ENCODE measurements at regions not wholly inside any gene's neighbourhood (a gene's known extent, or its start where the extent isn't known, plus 50 kb on each side); places are given as distances from the start of the nearest gene placed in this dataset.

- H3K4me1 ChIP-seq (ENCODE audit: control insufficient read depth, insufficient read depth, low read length), result no peaks in the 10 kb centered on the region
- no peaks in the 10 kb centered on the region for H3K27me3 ChIP-seq (ENCODE audit: control insufficient read depth, insufficient read depth, low read length)
- H3K4me3 ChIP-seq (ENCODE audit: low read depth, low read length), result no peak overlapping the region
- no peak overlapping the region for H3K27ac ChIP-seq (ENCODE audit: low read depth, low read length)
- no peaks in the 10 kb centered on the region for H3K9me3 ChIP-seq (ENCODE audit: control insufficient read depth, insufficient read depth, low read depth, low read length)
- no peak overlapping the region for H3K9ac ChIP-seq (ENCODE audit: low read length)
- H3K36me3 ChIP-seq (ENCODE audit: control insufficient read depth, insufficient read depth, low read length), result no peaks in the 10 kb centered on the region
Measured at GRCh38 chr2:144675331-144675730, 155.4 kb upstream of the ZEB2 start.

- Histone ChIP-seq H3K27ac (ENCODE audit: low read depth, low read length) (no peak overlapping the region), H3K4me3 (ENCODE audit: low read depth, low read length) (no peak overlapping the region), H3K36me3 (ENCODE audit: control insufficient read depth, insufficient read depth, low read length) (no peaks in the 10 kb centered on the region), H3K9ac (ENCODE audit: low read length) (no peak overlapping the region), H3K4me1 (ENCODE audit: control insufficient read depth, insufficient read depth, low read length) (no peaks in the 10 kb centered on the region), H3K9me3 (ENCODE audit: control insufficient read depth, insufficient read depth, low read depth, low read length) (no peaks in the 10 kb centered on the region), H3K27me3 (ENCODE audit: control insufficient read depth, insufficient read depth, low read length) (no peaks in the 10 kb centered on the region)
Measured at GRCh38 chr2:144674071-144674470, 154.2 kb upstream of the ZEB2 start.

GRCh38 chr2:144673456-144673855, 153.5 kb upstream of the ZEB2 start:
- Histone ChIP-seq H3K27me3 (ENCODE audit: control insufficient read depth, insufficient read depth, low read length) (no peaks in the 10 kb centered on the region), H3K36me3 (ENCODE audit: control insufficient read depth, insufficient read depth, low read length) (no peaks in the 10 kb centered on the region), H3K9me3 (ENCODE audit: control insufficient read depth, insufficient read depth, low read depth, low read length) (no peaks in the 10 kb centered on the region), H3K27ac (ENCODE audit: low read depth, low read length) (no peak overlapping the region), H3K4me1 (ENCODE audit: control insufficient read depth, insufficient read depth, low read length) (no peaks in the 10 kb centered on the region), H3K9ac (ENCODE audit: low read length) (no peak overlapping the region), H3K4me3 (ENCODE audit: low read depth, low read length) (no peak overlapping the region)

- Histone ChIP-seq H3K27me3 (ENCODE audit: control insufficient read depth, insufficient read depth, low read length) (no peaks in the 10 kb centered on the region), H3K9me3 (ENCODE audit: control insufficient read depth, insufficient read depth, low read depth, low read length) (no peaks in the 10 kb centered on the region), H3K36me3 (ENCODE audit: control insufficient read depth, insufficient read depth, low read length) (no peaks in the 10 kb centered on the region), H3K4me3 (ENCODE audit: low read depth, low read length) (no peak overlapping the region), H3K9ac (ENCODE audit: low read length) (no peak overlapping the region), H3K4me1 (ENCODE audit: control insufficient read depth, insufficient read depth, low read length) (no peaks in the 10 kb centered on the region), H3K27ac (ENCODE audit: low read depth, low read length) (no peak overlapping the region)
Measured at GRCh38 chr2:144671695-144672455, 152.0 kb upstream of the ZEB2 start.

GRCh38 chr2:144670738-144671137, 150.8 kb upstream of the ZEB2 start:
- Histone ChIP-seq H3K4me1 (ENCODE audit: control insufficient read depth, insufficient read depth, low read length) (no peaks in the 10 kb centered on the region), H3K9ac (ENCODE audit: low read length) (no peak overlapping the region), H3K4me3 (ENCODE audit: low read depth, low read length) (no peak overlapping the region)

GRCh38 chr2:144670080-144670479, 150.2 kb upstream of the ZEB2 start:
- H3K4me3 ChIP-seq (ENCODE audit: low read depth, low read length), result no peak overlapping the region
- no peaks in the 10 kb centered on the region for H3K27me3 ChIP-seq (ENCODE audit: control insufficient read depth, insufficient read depth, low read length)
- H3K36me3 ChIP-seq (ENCODE audit: control insufficient read depth, insufficient read depth, low read length), result no peaks in the 10 kb centered on the region
- no peak overlapping the region for H3K9ac ChIP-seq (ENCODE audit: low read length)
- no peak overlapping the region for H3K27ac ChIP-seq (ENCODE audit: low read depth, low read length)
- H3K9me3 ChIP-seq (ENCODE audit: control insufficient read depth, insufficient read depth, low read depth, low read length), result no peaks in the 10 kb centered on the region
- H3K4me1 ChIP-seq (ENCODE audit: control insufficient read depth, insufficient read depth, low read length), result no peaks in the 10 kb centered on the region

More at GRCh38 chr2:144670738-144671137, 150.8 kb upstream of the ZEB2 start:
- no peak overlapping the region for H3K27ac ChIP-seq (ENCODE audit: low read depth, low read length)
- H3K9me3 ChIP-seq (ENCODE audit: control insufficient read depth, insufficient read depth, low read depth, low read length), result no peaks in the 10 kb centered on the region
- no peaks in the 10 kb centered on the region for H3K36me3 ChIP-seq (ENCODE audit: control insufficient read depth, insufficient read depth, low read length)
- no peaks in the 10 kb centered on the region for H3K27me3 ChIP-seq (ENCODE audit: control insufficient read depth, insufficient read depth, low read length)

- no peak overlapping the region for H3K4me3 ChIP-seq (ENCODE audit: low read depth, low read length)
- H3K9me3 ChIP-seq (ENCODE audit: control insufficient read depth, insufficient read depth, low read depth, low read length), result no peaks in the 10 kb centered on the region
- H3K9ac ChIP-seq (ENCODE audit: low read length), result no peak overlapping the region
- no peak overlapping the region for H3K27ac ChIP-seq (ENCODE audit: low read depth, low read length)
- no peaks in the 10 kb centered on the region for H3K27me3 ChIP-seq (ENCODE audit: control insufficient read depth, insufficient read depth, low read length)
- no peaks in the 10 kb centered on the region for H3K36me3 ChIP-seq (ENCODE audit: control insufficient read depth, insufficient read depth, low read length)
- peaks cover 4% of the 10 kb centered on the region; the same call in 1 of the 2 replicates for H3K4me1 ChIP-seq (ENCODE audit: control insufficient read depth, insufficient read depth, low read length)
Measured at GRCh38 chr2:144669196-144669987, 149.5 kb upstream of the ZEB2 start.

- no peaks in the 10 kb centered on the region for H3K36me3 ChIP-seq (ENCODE audit: control insufficient read depth, insufficient read depth, low read length)
- no peak overlapping the region for H3K27ac ChIP-seq (ENCODE audit: low read depth, low read length)
- no peaks in the 10 kb centered on the region for H3K9me3 ChIP-seq (ENCODE audit: control insufficient read depth, insufficient read depth, low read depth, low read length)
- H3K4me1 ChIP-seq (ENCODE audit: control insufficient read depth, insufficient read depth, low read length), result peaks cover 4% of the 10 kb centered on the region; the same call in 1 of the 2 replicates
- no peak overlapping the region for H3K4me3 ChIP-seq (ENCODE audit: low read depth, low read length)
- no peak overlapping the region for H3K9ac ChIP-seq (ENCODE audit: low read length)
- no peaks in the 10 kb centered on the region for H3K27me3 ChIP-seq (ENCODE audit: control insufficient read depth, insufficient read depth, low read length)
Measured at GRCh38 chr2:144668493-144669110, 148.7 kb upstream of the ZEB2 start.

- Histone ChIP-seq H3K9ac (ENCODE audit: low read length) (no peak overlapping the region), H3K36me3 (ENCODE audit: control insufficient read depth, insufficient read depth, low read length) (no peaks in the 10 kb centered on the region), H3K4me3 (ENCODE audit: low read depth, low read length) (no peak overlapping the region), H3K27me3 (ENCODE audit: control insufficient read depth, insufficient read depth, low read length) (no peaks in the 10 kb centered on the region), H3K4me1 (ENCODE audit: control insufficient read depth, insufficient read depth, low read length) (peaks cover 4% of the 10 kb centered on the region; the same call in 1 of the 2 replicates), H3K9me3 (ENCODE audit: control insufficient read depth, insufficient read depth, low read depth, low read length) (no peaks in the 10 kb centered on the region), H3K27ac (ENCODE audit: low read depth, low read length) (no peak overlapping the region)
Measured at GRCh38 chr2:144666032-144666431, 146.1 kb upstream of the ZEB2 start.

- Histone ChIP-seq H3K36me3 (ENCODE audit: control insufficient read depth, insufficient read depth, low read length) (no peaks in the 10 kb centered on the region), H3K4me3 (ENCODE audit: low read depth, low read length) (no peak overlapping the region), H3K27ac (ENCODE audit: low read depth, low read length) (no peak overlapping the region), H3K4me1 (ENCODE audit: control insufficient read depth, insufficient read depth, low read length) (peaks cover 4% of the 10 kb centered on the region; the same call in 1 of the 2 replicates), H3K9ac (ENCODE audit: low read length) (no peak overlapping the region), H3K9me3 (ENCODE audit: control insufficient read depth, insufficient read depth, low read depth, low read length) (no peaks in the 10 kb centered on the region), H3K27me3 (ENCODE audit: control insufficient read depth, insufficient read depth, low read length) (no peaks in the 10 kb centered on the region)
Measured at GRCh38 chr2:144663207-144663606, 143.3 kb upstream of the ZEB2 start.

Data from HUES6 (cell line).